ENCODE measurements at regions not wholly inside any gene's neighbourhood (a gene's known extent, or its start where the extent isn't known, plus 50 kb on each side); places are given as distances from the start of the nearest gene placed in this dataset.

GRCh38 chr2:21194147-21194546 is 70.4 kb downstream of the TDRD15 start:
- H3K9me3 ChIP-seq (replicated peaks in 1 of 2; ENCODE audit: control insufficient read depth in 2 of 2, insufficient read depth in 1 of 2, low read depth in 1 of 2, low read length in 2 of 2): no peaks in the 10 kb centered on the region
- no peaks in the 10 kb centered on the region for H3K79me1 ChIP-seq (ENCODE audit: low read depth, low read length)
- no CpG with 5 or more reads among the region's 2 CpGs for WGBS, 2 donors (ENCODE audit: extremely low coverage in 2 of 2, insufficient read length in 2 of 2, insufficient replicate concordance in 1 of 2)
- no peak overlapping the region for H3K27ac ChIP-seq (replicated peaks; ENCODE audit: low read length)
- no peak overlapping the region for H3K9ac ChIP-seq (ENCODE audit: low read depth, low read length, poor library complexity)
- H3K36me3 ChIP-seq (replicated peaks in 1 of 2; ENCODE audit: control insufficient read depth in 2 of 2, insufficient read depth in 2 of 2, low read length in 2 of 2): no peaks in the 10 kb centered on the region
- no peak for DNase-seq (ENCODE audit: low spot score)
- H3K27me3 ChIP-seq (ENCODE audit: control insufficient read depth in 3 of 3, insufficient read depth in 3 of 3, low read depth in 1 of 3, low read length in 3 of 3): no peaks in the 10 kb centered on the region
- no peak overlapping the region for H2BK120ac ChIP-seq (ENCODE audit: low read depth, low read length)
- H2BK15ac ChIP-seq (ENCODE audit: low read length): no peak overlapping the region
- no peak overlapping the region for H3K4ac ChIP-seq (ENCODE audit: low read length)
- H3K4me3 ChIP-seq (ENCODE audit: low read length in 2 of 2): no peak overlapping the region
- no peak overlapping the region for H2BK12ac ChIP-seq (ENCODE audit: low read length)
- peaks cover 0 to 3% of the 10 kb centered on the region in 2 donors for H3K4me1 ChIP-seq (ENCODE audit: control insufficient read depth in 2 of 2, insufficient read depth in 1 of 2, low read depth in 1 of 2, low read length in 2 of 2)
- no peak overlapping the region for H3K23ac ChIP-seq (ENCODE audit: low read depth, low read length, poor library complexity)
- H2AFZ ChIP-seq (ENCODE audit: low read length): no peak overlapping the region
- no peak overlapping the region for H2AK5ac ChIP-seq (ENCODE audit: low read depth, low read length)
- H3K18ac ChIP-seq (ENCODE audit: low read length): no peak overlapping the region
- H2BK5ac ChIP-seq (ENCODE audit: low read length): no peak overlapping the region
- no peak overlapping the region for H3K4me2 ChIP-seq (ENCODE audit: insufficient read depth, low read length, poor library complexity, severe bottlenecking)
- H4K91ac ChIP-seq (ENCODE audit: low read depth, low read length, poor library complexity): no peak overlapping the region
- H4K8ac ChIP-seq (ENCODE audit: low read depth, low read length): no peak overlapping the region
- no peak overlapping the region for H3K14ac ChIP-seq (ENCODE audit: low read length)

GRCh38 chr2:21194858-21195271 is 71.1 kb downstream of the TDRD15 start:
- H2AK5ac ChIP-seq (ENCODE audit: low read depth, low read length): no peak overlapping the region
- peak overlapping the region; percentile 47 for H2AFZ ChIP-seq (ENCODE audit: low read length)
- no peak overlapping the region for H3K9ac ChIP-seq (ENCODE audit: low read depth, low read length, poor library complexity)
- H2BK15ac ChIP-seq (ENCODE audit: low read length): no peak overlapping the region
- H3K23ac ChIP-seq (ENCODE audit: low read depth, low read length, poor library complexity): no peak overlapping the region
- no peak overlapping the region for H3K4ac ChIP-seq (ENCODE audit: low read length)
- peaks cover 0 to 3% of the 10 kb centered on the region in 2 donors for H3K4me1 ChIP-seq (ENCODE audit: control insufficient read depth in 2 of 2, insufficient read depth in 1 of 2, low read depth in 1 of 2, low read length in 2 of 2)
- no peak overlapping the region for H2BK120ac ChIP-seq (ENCODE audit: low read depth, low read length)
- no peaks in the 10 kb centered on the region for H3K36me3 ChIP-seq (replicated peaks in 1 of 2; ENCODE audit: control insufficient read depth in 2 of 2, insufficient read depth in 2 of 2, low read length in 2 of 2)
- no peak overlapping the region for H3K4me2 ChIP-seq (ENCODE audit: insufficient read depth, low read length, poor library complexity, severe bottlenecking)
- no peak overlapping the region for H3K27ac ChIP-seq (replicated peaks; ENCODE audit: low read length)
- H2BK5ac ChIP-seq (ENCODE audit: low read length): no peak overlapping the region
- no peak overlapping the region for H3K4me3 ChIP-seq (ENCODE audit: low read length in 2 of 2)
- WGBS, 2 donors (ENCODE audit: extremely low coverage in 2 of 2, insufficient read length in 2 of 2, insufficient replicate concordance in 1 of 2): no CpG with 5 or more reads among the region's 2 CpGs
- peak; percentile 6 for DNase-seq (ENCODE audit: low spot score)
- H3K79me1 ChIP-seq (ENCODE audit: low read depth, low read length): no peaks in the 10 kb centered on the region
- no peak overlapping the region for H3K14ac ChIP-seq (ENCODE audit: low read length)
- H3K27me3 ChIP-seq (ENCODE audit: control insufficient read depth in 3 of 3, insufficient read depth in 3 of 3, low read depth in 1 of 3, low read length in 3 of 3): no peaks in the 10 kb centered on the region
- no peak overlapping the region for H4K91ac ChIP-seq (ENCODE audit: low read depth, low read length, poor library complexity)
- no peak overlapping the region for H2BK12ac ChIP-seq (ENCODE audit: low read length)
- no peak overlapping the region for H3K18ac ChIP-seq (ENCODE audit: low read length)
- no peak overlapping the region for H4K8ac ChIP-seq (ENCODE audit: low read depth, low read length)
- H3K9me3 ChIP-seq (replicated peaks in 1 of 2; ENCODE audit: control insufficient read depth in 2 of 2, insufficient read depth in 1 of 2, low read depth in 1 of 2, low read length in 2 of 2): no peaks in the 10 kb centered on the region

- H2AK5ac ChIP-seq (ENCODE audit: low read depth, low read length): no peak overlapping the region
- H3K79me1 ChIP-seq (ENCODE audit: low read depth, low read length): no peaks in the 10 kb centered on the region
- no peak overlapping the region for H3K4me2 ChIP-seq (ENCODE audit: insufficient read depth, low read length, poor library complexity, severe bottlenecking)
- no peak overlapping the region for H3K23ac ChIP-seq (ENCODE audit: low read depth, low read length, poor library complexity)
- H3K9me3 ChIP-seq (replicated peaks in 1 of 2; ENCODE audit: control insufficient read depth in 2 of 2, insufficient read depth in 1 of 2, low read depth in 1 of 2, low read length in 2 of 2): no peaks in the 10 kb centered on the region
- H4K91ac ChIP-seq (ENCODE audit: low read depth, low read length, poor library complexity): no peak overlapping the region
- H3K27me3 ChIP-seq (ENCODE audit: control insufficient read depth in 3 of 3, insufficient read depth in 3 of 3, low read depth in 1 of 3, low read length in 3 of 3): no peaks in the 10 kb centered on the region
- no peak for DNase-seq (ENCODE audit: low spot score)
- no peak overlapping the region for H2BK120ac ChIP-seq (ENCODE audit: low read depth, low read length)
- no peak overlapping the region for H4K8ac ChIP-seq (ENCODE audit: low read depth, low read length)
- H2BK15ac ChIP-seq (ENCODE audit: low read length): no peak overlapping the region
- H3K4me1 ChIP-seq (ENCODE audit: control insufficient read depth in 2 of 2, insufficient read depth in 1 of 2, low read depth in 1 of 2, low read length in 2 of 2): peaks cover 0 to 3% of the 10 kb centered on the region in 2 donors
- H3K14ac ChIP-seq (ENCODE audit: low read length): no peak overlapping the region
- H3K4ac ChIP-seq (ENCODE audit: low read length): no peak overlapping the region
- H3K9ac ChIP-seq (ENCODE audit: low read depth, low read length, poor library complexity): no peak overlapping the region
- H2AFZ ChIP-seq (ENCODE audit: low read length): no peak overlapping the region
- no peak overlapping the region for H3K27ac ChIP-seq (replicated peaks; ENCODE audit: low read length)
- H3K36me3 ChIP-seq (replicated peaks in 1 of 2; ENCODE audit: control insufficient read depth in 2 of 2, insufficient read depth in 2 of 2, low read length in 2 of 2): no peaks in the 10 kb centered on the region
- H2BK12ac ChIP-seq (ENCODE audit: low read length): no peak overlapping the region
- no peak overlapping the region for H3K4me3 ChIP-seq (ENCODE audit: low read length in 2 of 2)
- H2BK5ac ChIP-seq (ENCODE audit: low read length): no peak overlapping the region
- no peak overlapping the region for H3K18ac ChIP-seq (ENCODE audit: low read length)
Observed at GRCh38 chr2:21195326-21195725, 71.6 kb downstream of the TDRD15 start.

- peaks cover 0 to 3% of the 10 kb centered on the region in 2 donors for H3K4me1 ChIP-seq (ENCODE audit: control insufficient read depth in 2 of 2, insufficient read depth in 1 of 2, low read depth in 1 of 2, low read length in 2 of 2)
- H3K4me3 ChIP-seq (ENCODE audit: low read length in 2 of 2): no peak overlapping the region
- H3K18ac ChIP-seq (ENCODE audit: low read length): no peak overlapping the region
- H4K91ac ChIP-seq (ENCODE audit: low read depth, low read length, poor library complexity): no peak overlapping the region
- no peak overlapping the region for H2AFZ ChIP-seq (ENCODE audit: low read length)
- no peak overlapping the region for H3K9ac ChIP-seq (ENCODE audit: low read depth, low read length, poor library complexity)
- H2BK12ac ChIP-seq (ENCODE audit: low read length): no peak overlapping the region
- H2BK120ac ChIP-seq (ENCODE audit: low read depth, low read length): no peak overlapping the region
- no peak overlapping the region for H2AK5ac ChIP-seq (ENCODE audit: low read depth, low read length)
- WGBS, 2 donors (ENCODE audit: extremely low coverage in 2 of 2, insufficient read length in 2 of 2, insufficient replicate concordance in 1 of 2): no CpG with 5 or more reads among the region's 5 CpGs
- H2BK15ac ChIP-seq (ENCODE audit: low read length): no peak overlapping the region
- H3K79me1 ChIP-seq (ENCODE audit: low read depth, low read length): no peaks in the 10 kb centered on the region
- no peak overlapping the region for H3K23ac ChIP-seq (ENCODE audit: low read depth, low read length, poor library complexity)
- no peak overlapping the region for H3K27ac ChIP-seq (replicated peaks; ENCODE audit: low read length)
- H3K9me3 ChIP-seq (replicated peaks in 1 of 2; ENCODE audit: control insufficient read depth in 2 of 2, insufficient read depth in 1 of 2, low read depth in 1 of 2, low read length in 2 of 2): no peaks in the 10 kb centered on the region
- H4K8ac ChIP-seq (ENCODE audit: low read depth, low read length): no peak overlapping the region
- H3K27me3 ChIP-seq (ENCODE audit: control insufficient read depth in 3 of 3, insufficient read depth in 3 of 3, low read depth in 1 of 3, low read length in 3 of 3): no peaks in the 10 kb centered on the region
- no peak overlapping the region for H3K4me2 ChIP-seq (ENCODE audit: insufficient read depth, low read length, poor library complexity, severe bottlenecking)
- no peak overlapping the region for H3K4ac ChIP-seq (ENCODE audit: low read length)
- no peak overlapping the region for H3K14ac ChIP-seq (ENCODE audit: low read length)
- no peak for DNase-seq (ENCODE audit: low spot score)
- no peak overlapping the region for H2BK5ac ChIP-seq (ENCODE audit: low read length)
- no peaks in the 10 kb centered on the region for H3K36me3 ChIP-seq (replicated peaks in 1 of 2; ENCODE audit: control insufficient read depth in 2 of 2, insufficient read depth in 2 of 2, low read length in 2 of 2)
Observed at GRCh38 chr2:21198637-21199036, 74.9 kb downstream of the TDRD15 start.
